ENCODE measurements at regions not wholly inside any gene's neighbourhood (a gene's known extent, or its start where the extent isn't known, plus 50 kb on each side); places are given as distances from the start of the nearest gene placed in this dataset.
A peak's percentile ranks its signal among the peaks of the same experiment; 100 is the strongest.
"Not testable (repeated sequence)": the region's sequence is repeated elsewhere in the genome, so short reads cannot be mapped to it uniquely, and the experiment has no call there.

DNA sequence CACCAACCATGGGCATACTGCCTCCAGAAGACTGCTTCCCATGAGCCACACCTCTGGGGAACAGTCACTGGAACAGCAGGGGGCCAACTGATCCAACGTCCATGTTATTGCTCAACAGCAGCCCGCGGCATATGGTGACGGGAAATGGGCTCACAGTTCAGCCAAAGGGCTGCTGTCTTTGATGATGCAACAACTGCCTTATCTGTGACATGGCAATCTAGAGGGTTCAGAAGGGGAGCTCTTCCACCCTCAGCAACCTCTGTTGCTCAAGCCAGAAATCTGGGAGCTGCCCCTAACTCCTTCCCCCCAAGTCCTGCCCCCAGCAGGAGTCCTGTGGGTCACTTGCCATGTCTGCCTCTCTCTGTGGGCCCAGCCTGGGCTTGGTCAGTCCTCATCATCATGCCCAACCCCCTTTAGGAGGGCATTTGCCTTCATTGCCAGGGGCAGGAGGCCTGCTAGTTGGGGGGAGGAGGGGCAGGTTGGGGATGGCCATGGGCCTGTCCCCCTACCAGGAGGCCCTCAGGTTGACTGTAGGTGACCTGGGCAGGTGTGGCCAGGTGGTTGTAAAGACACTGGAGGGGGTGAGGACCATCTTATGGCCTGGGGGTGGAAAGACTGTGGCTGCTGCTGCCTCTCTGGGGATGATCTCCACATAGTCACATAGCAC, 212.9 kb downstream of the CYP26B1 start:
- DNase-seq: peak; percentile 37

DNA sequence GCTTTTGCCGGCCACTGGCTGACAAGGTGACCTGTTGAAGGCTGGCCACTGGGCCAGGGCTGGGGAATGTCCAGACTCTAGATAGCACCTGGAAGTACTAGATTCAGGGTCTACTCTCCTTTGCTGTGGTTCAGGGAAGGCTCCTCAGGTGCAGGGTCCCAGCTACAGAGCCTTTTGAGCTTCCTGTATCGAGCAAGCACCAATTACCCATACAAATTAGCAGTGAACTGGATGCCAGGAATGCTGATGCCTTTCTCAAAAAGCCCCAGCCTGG, 213.4 kb downstream of the CYP26B1 start:
- no peak for DNase-seq

DNA sequence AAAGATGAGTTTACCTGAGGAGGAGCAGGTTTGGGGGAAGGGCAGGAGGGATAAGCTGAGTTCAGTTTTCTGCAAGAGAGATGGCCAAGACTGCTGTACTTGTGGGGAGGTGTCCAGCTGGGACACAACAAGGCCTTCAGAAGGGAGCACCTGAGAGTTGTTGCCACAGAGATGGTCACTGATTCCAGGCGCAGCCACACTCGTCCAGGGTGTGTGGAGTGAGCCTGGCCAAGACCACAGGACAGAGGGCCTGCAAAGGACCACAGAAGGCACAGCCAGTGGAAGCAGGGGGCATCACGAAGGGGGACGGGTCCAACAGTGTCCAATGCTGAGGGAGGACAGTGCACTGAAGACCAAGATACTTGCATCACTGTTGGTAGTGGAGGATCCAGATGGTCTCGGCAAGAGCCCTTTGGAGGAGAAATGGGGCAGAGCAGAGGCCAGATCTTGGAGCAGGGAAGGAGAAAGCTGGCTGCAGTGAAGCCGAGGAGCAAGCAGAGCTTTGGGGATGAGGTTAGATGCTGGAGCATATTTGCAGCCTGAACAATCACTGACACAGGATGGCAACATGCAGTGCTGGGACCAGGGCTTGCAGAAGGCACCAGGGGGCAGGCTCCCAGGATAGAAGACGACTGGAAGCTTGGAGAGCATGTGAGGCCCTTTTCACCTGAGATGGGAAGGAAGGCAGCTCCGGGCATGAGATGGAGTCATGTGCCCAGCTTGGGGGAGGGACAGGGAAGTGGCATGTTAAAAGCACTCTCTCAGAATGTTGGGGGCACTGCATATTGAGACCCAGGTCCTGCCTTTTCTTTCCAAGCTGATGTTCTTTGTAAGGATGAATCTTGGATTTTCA, 214.0 kb downstream of the CYP26B1 start:
- no peak for DNase-seq

DNA sequence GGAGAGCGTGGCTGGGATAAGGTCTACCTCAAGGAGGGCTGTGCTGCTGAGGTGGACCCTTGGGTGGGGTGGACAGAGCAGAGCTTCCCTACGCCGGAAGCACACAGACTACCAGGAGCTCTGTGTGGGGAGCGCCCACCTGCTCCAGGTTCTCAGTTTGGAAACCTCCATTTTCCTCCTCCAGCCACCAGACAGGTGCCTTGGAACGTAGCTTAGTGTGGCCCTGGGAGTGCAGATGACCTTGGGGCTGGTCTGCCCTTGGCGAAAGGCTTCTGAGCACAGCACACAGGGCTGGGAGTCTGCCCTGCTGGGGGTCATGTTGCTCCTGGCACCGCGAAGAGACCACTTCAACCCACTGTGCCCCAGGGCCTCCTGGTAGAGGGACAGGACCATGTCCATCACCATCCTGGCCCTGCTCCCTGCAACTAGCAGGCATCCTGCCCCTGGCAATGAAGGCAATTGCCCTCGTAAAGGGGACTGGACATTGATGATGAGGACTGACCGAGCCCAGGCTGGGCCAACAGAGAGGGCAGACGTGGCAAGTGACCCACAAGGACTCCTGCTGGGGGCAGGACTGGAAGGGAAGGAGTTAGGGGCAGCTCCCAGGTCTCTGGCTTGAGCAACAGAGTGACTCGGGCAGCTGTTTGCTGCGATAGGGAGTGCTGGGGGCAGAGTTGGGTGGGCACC, 214.7 kb downstream of the CYP26B1 start:
- DNase-seq: no peak

DNA sequence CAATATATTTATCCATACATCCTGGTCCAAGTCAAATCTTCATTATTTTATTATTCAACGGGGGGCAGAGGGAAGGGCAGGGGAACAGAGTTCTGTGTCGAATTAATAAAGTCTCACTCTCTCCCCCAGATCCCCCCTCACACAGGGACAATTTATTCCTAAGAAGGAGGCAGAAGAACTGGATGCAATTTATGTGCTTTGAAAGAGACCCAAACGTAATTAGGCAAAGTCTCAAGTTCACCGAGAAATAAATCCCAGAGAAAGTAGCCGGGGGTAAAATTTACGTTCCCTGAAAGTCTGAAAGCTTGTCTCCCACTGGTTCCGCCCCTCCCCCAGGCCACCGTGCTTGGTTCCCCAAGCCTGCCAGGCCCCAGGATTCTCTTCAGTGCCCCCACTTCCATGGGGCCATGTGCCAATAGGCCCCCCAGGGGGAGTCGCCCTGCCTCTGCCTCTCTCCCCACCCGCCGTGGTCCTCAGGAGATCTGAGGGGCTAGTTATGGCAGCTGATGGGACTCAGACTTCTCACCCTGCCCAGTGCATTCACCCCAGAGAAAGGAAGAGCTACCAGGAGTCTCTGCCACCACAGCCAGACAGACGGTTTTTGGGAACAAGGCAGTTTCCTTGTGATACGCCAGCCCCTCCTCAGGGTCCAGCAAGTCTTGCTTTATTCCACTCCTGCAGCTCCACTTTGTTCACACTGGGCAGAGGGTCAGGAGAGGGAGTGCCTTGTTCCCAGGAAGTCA, 215.5 kb downstream of the CYP26B1 start:
- DNase-seq: no peak

DNA sequence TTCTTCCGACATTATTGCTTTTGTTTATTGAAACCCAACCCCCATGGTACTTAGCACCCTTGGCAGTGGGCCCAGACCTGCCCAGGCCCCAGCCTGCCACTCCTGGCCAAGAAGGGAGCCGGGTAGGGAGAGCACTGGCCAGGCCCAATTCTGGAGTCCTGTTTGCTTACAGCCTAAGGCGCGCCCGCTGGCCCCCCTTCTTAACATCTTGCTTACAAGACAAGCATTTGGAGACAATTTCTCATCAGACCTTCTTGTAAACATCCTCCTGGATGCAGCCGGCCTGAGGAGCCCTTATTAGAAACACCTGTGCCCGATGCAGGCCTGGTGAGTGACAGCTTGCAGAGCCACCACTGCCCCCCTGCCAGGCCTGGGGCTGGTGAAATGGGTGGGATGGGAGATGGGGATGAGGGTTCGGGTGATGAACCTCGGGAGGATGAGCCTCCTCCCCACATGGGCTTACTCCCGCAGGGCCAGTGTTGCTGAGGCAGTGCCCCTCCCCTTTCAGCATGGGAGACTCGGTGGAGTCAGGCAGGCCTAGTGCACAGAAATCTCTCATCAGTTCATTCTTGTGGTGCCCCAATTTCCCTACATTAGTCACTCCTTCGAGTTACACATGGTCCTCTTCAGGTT, 217.5 kb downstream of the CYP26B1 start:
- DNase-seq: no peak

DNA sequence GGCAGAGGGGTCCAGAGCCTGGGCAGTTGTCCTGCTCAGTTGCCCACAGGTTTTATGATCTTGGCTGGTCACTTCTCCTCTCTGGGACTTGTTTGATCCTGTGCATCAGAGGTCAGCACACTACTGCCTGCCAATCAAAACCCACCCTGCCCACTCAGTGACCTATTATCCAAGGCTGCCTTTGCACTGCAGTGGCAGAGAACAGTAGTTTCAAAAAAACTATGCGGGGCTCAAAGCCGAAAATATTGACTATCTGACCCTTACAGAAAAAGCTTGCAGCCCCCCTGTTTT, 218.2 kb downstream of the CYP26B1 start:
- DNase-seq: no peak

DNA sequence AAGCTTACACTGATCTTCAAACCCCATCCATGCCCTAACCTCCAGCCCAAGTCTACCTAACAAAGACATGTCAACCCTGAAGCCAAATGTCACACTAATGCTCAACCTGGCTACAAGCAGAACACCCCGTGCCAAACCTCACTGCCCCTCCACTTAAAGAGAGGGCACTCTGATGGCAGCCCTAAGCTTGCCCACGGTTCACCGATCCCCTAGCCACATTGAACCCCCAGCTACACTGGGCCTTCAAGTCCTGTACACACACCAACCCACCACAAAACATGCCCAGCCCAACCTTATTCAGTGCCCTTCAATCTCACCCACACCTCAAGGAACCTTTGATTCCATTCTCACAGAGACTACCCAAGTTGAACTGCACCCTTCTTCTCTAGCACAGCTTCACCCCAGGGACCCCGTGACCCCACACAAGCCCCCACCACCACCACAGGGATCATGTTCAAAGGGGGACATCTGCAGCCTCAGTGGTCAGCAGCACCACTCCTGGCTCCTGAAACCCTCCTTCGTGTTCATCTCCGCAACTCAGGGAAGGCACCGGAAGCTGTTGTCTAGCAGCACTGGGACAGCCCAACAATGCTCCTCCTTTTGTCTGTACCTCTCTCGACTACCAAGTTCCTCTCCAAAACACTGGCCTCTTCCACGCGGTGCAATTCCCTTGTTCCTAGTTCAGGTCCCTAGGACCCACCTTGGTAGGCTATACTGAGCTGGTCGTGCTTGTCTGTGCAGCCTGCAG, 218.8 kb downstream of the CYP26B1 start:
- DNase-seq: no peak

DNA sequence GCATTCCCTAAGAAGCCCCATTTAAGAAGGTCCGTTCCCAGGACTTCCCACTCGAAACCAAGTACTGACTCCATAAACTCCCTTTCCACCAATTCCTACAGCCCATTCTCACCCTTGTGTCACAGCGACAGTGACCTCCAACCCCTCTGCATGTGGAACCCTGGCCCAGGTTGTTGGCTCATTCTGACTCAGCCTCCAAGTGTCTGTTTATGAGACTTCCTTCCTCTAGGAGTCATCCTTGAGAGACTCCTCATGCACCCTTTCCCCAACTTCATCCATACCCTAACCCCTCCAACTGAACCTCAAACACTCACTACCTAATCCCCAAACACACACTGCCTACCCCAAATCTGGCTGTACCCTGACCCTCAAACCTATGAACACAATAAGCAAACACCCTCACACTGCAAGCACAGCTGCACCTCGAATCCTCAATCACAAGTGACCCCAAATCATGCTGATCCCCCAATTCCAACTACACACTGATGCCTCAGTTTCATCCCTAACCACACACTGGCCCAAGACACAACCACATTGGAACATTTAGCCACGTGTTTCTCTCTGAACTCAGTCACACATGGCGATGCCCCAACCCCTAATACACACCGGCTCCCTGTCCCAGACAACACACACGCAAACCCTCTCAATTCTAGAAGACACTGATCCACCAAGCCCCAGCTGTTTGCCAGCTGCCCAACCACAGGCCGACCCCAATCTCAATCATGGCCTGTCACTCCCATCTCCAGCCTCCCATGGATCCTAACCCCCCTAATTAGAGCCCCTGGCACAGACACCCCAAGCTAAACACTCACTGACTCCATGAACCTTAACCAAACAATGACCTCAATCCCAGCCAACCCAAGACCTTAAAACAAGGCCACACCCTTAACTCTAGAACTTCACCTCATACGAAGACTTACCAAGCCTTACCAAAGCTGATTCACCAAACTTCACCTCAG, 219.6 kb downstream of the CYP26B1 start:
- DNase-seq: no peak

DNA sequence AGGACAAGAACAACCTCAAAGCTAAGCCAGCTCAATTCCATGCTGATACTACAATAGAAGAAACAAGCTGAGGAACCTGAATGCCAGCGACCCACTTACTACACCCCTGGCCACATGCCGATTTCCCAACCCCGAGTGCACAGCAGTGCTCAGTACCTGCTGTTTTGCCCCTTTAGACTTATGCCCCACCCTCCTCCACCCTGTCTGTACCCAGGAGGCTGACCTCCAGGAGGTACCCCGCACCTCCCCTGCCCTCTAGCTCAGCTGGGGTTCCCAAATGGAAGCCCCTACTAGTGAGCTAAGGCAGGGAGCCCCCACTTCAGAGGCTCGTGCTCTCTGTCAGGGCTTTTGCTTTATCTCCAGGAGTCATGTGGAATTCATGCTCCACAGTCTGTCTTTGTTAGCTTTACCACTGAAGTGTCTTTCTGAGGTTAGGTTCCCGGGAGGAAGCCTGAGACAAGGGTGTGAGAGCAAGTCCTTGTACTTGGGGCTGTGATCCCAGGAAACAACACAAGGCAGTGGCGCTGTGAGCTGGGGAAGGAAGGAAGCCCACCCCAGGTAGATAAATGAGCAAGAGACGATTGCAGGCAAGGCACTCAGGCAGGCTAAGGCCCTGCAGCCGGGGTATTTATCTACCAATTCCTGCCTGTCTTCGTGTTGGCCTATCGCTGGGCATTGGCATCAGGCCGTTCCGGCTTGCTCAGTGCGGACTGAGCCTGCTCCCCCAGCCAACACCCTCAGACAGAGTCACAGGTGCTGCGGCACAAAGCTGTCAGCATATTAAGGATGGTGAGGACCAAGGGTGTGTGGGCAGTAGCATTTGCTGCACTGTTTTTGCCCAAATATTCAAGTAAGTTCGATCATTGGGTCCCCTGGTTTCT, 220.5 kb downstream of the CYP26B1 start:
- no peak for DNase-seq

DNA sequence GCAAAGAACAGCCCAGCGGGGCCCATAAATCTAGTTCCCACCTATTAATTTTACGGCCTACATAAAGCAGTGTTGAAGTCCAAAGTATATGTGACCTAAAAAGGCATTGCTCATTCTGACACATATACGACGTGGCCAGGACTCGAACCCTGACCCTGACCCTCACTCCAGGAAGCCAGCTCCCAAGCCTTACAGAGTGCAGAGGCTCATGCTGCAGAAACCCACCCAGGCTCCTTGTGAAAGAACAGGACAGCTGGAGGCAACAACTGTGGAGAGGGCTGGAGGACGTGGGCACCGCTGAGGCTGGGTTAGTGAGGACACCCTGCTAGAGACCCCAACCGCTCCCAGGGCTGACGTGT, 221.6 kb downstream of the CYP26B1 start:
- DNase-seq: no peak

DNA sequence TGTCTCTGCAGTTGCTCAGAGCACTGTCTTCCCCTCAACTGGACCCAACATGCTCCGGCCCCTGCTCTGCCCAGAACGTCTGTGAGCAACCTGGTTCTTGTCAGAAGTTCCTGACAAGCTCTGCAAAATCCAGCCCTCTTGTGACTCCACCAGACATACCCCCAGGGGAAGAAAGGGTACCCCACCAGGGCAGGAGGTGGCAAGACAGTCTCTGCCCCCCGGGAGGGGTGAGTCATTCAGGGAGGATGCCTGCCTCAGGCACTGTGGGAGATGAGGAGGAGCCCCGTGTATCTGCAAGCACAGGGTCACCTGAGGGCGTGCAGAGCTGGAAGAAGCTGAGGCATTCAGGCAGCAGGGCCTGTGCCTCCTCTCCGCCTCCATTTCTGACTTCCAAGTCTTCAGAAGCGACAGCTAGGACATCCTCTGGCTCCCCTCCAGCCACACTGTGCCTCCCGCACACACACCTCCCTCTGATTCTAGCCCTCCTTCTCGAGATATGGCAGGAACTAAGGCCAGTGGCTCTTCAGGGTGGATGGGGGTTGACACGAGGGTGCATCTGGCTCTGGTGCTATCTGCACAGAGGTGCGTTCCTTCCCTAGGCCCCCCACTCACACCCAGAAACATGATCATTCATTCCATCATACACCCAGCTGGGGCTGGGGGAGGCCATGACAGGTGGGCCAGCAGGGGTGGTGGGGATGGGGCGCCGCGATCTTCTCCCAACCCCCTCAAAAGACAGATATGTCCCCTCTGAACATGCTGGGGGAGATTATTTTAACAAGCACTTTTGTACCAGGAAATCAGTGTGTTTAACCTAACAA, 222.2 kb downstream of the CYP26B1 start:
- DNase-seq: no peak

DNA sequence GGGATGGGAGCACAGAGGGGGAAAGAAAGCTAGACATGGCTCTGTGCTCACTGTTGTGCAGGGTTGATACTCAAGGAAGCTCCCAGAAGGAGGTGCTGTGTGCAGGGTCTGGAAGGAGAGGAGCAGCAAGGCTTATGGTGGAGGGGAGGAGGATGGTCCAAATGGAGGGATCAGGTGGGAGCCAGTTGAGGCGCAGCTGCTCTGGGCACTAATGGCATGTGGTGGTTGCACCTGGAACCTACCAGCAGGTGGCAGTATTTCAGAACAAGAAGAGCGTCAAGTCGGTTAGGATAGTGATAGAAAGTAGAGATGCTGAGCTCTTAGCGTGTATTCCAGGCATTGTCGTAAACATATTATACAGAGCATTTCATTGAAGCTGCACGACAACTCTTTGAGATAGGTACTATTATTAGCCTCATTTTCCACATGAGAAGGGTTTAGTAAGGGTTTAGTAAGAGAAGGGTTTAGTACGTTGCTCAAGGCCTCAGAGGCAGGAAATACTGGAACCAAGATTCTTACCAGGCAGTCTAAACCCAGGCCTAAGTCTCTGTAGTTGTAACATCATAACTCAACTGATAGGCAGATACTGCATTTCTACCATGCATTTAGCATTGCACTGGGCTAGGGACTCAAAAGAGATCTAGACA, 223.7 kb downstream of the CYP26B1 start:
- no peak for DNase-seq

DNA sequence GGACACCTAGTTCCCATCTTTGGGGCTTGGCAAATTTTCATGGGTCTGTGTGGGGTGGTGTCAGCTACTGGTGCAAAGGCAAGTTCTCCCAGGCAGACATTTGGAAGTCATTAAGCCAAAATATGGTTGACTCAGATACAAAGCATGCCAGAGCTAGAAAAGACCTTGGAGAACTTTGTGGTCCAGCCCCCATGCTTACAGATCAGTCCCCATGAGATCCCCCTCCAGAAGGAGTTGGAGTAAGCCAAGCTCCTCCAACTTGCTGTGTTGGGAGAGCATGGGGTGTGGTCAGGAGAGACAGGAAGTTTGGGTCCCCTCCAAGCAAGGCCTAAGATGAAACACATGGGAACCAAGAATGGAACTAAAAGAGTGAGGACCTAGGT, 224.5 kb downstream of the CYP26B1 start:
- DNase-seq: no peak

DNA sequence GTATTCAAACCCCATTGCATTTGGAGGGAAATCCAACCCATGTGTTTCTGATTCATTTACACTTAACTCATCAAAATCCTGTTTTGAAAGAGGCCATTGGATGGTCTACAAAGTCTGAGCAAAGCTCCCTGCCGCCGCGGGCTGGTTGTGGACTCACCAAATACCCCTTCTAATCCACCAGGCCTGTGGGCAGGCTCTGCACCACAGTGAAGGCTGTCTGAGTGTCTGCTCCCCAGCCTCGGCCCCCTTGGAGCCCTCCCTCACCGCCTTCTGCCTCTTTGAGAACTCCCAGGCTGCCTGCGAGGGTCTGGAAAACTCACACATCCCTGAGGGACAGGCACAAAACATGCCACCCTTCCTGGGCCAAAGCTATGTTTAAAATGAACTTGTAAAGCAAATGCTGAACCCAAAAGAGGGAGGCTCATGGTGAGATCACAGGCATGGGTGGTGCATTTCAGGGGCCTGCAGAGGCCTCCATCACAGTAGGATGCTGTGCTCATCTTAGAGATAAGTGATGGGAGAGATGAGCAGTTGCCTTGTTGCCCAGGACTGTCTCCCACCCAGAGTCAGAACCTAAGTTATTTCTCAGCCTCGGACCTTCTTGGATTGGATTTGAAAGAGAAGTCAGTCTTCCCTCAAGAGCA, 225.0 kb downstream of the CYP26B1 start:
- DNase-seq: no peak

DNA sequence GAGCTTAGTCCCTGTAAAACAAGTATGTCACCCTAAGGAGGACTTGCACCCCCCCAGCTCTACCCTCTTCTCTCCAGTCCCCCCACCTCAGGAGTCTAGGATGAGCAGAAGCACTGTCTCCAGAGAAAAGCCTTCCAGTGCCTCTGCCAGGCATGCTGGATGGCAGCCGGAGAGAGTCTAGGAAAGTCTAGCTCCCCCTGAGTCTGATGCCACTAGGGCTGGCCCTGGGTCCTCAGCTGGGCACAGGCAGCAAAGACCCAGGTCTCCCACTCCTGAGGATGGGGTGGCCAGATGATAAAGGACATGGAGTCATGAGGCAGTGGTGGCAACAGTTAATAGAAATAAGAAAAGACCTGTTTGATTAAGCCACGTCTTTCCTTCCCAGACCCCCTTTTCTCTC, 225.6 kb downstream of the CYP26B1 start:
- no peak for DNase-seq

DNA sequence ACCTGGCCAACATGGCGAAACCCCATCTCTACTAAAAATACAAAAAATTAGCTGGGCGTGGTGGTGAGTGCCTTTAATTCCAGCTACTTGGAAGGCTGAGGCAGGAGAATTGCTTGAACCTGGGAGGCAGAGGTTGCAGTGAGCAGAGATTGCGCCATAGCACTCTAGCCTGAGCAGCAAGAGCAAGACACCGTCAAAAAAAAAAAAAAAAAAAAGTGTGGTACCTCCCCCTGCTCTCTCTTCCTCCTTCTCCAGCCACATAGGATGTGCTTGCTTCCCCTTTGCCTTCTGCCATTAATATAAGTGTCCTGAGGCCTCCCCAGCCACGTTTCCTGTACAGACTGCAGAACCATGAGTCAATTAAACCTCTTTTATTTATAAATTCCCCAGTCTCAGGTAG, 226.8 kb downstream of the CYP26B1 start:
- not testable (repeated sequence) for DNase-seq

DNA sequence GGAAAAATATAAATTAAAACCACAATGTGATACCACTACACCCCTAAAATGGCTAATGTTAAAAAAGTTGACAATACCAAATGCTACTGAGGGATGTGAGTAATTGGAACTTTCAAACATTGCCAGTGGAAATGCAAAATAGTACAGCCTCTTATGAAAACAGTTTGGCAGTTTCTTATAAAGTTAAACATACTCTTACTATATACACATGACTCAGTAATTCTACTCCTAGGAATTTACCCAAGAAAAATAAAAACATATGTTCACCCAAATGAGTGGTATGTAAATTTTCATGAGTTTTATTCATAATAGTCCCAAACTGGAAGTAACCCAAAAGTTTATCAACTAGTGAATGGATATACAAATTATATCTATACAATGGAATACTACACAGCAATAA, 228.0 kb downstream of the CYP26B1 start:
- DNase-seq: no peak
